ENCODE measurements at regions not wholly inside any gene's neighbourhood (a gene's known extent, or its start where the extent isn't known, plus 50 kb on each side); places are given as distances from the start of the nearest gene placed in this dataset.

- no peak for DNase-seq
These were observed 175.0 kb upstream of the TLE3 start for GRCh38 chr15:70272565-70273355.

- no peak for DNase-seq
These were observed 173.8 kb upstream of the TLE3 start for GRCh38 chr15:70271422-70272088.

- DNase-seq, result no peak
These were observed 173.0 kb upstream of the TLE3 start for GRCh38 chr15:70270752-70271111.

- no peak for DNase-seq
These were observed 172.5 kb upstream of the TLE3 start for GRCh38 chr15:70269991-70270751.

- no peak for DNase-seq
These were observed 171.7 kb upstream of the TLE3 start for GRCh38 chr15:70269311-70269911.

- DNase-seq, result no peak
These were observed 171.1 kb upstream of the TLE3 start for GRCh38 chr15:70268698-70269251.

GRCh38 chr15:70267879-70268278, 170.2 kb upstream of the TLE3 start:
- DNase-seq, result no peak

- no peak for DNase-seq
These were observed 169.6 kb upstream of the TLE3 start for GRCh38 chr15:70267306-70267705.

GRCh38 chr15:70266412-70267121, 168.8 kb upstream of the TLE3 start:
- DNase-seq, result peak; percentile 72

GRCh38 chr15:70265986-70266385, 168.3 kb upstream of the TLE3 start:
- DNase-seq, result no peak

GRCh38 chr15:70265466-70265978, 167.8 kb upstream of the TLE3 start:
- no peak for DNase-seq

- no peak for DNase-seq
These were observed 167.2 kb upstream of the TLE3 start for GRCh38 chr15:70264738-70265465.

GRCh38 chr15:70264014-70264582, 166.4 kb upstream of the TLE3 start:
- peak; percentile 62 for DNase-seq

- no peak for DNase-seq
These were observed 165.0 kb upstream of the TLE3 start for GRCh38 chr15:70262591-70263274.

GRCh38 chr15:70262171-70262570, 164.5 kb upstream of the TLE3 start:
- no peak for DNase-seq

GRCh38 chr15:70261083-70261482, 163.4 kb upstream of the TLE3 start:
- no peak for DNase-seq

- no peak for DNase-seq
These were observed 162.9 kb upstream of the TLE3 start for GRCh38 chr15:70260580-70260979.

GRCh38 chr15:70259640-70260508, 162.2 kb upstream of the TLE3 start:
- no peak for DNase-seq

- peak; percentile 73 for DNase-seq
These were observed 161.3 kb upstream of the TLE3 start for GRCh38 chr15:70259028-70259424.

All from right forelimb (tissue), 1 donor.